Esophagus muscularis mucosa (tissue), 3 donors: ENCODE measurements at regions not wholly inside any gene's neighbourhood (a gene's known extent, or its start where the extent isn't known, plus 50 kb on each side); places are given as distances from the start of the nearest gene placed in this dataset.

Experiments
- CTCF ChIP-seq, 3 experiments: fragments of 200-600 bp in 2 of 3; fragments of 450-650 bp in 1 of 3; sonication (generic) in 2 of 3; IDR thresholded peaks; one replicate each; pipeline ENCODE4 v1.5.1; 2017 to 2019; ENCODE audit warnings: antibody characterized with exemption in 3 of 3, mild to moderate bottlenecking in 2 of 3, moderate library complexity in 1 of 3
- POLR2A ChIP-seq: fragments of 450-650 bp; IDR thresholded peaks from one replicate; pipeline ENCODE4 v1.6.1; 2017; ENCODE audit warnings: antibody characterized with exemption, moderate library complexity, mild to moderate bottlenecking, low read depth

- TF ChIP-seq CTCF (IDR thresholded peaks at IDR 0.05) (no peak), POLR2A (no peak)
Measured at GRCh38 chr3:23751212-23751723, 54.5 kb upstream of the UBE2E1 start.
